ENCODE measurements at regions not wholly inside any gene's neighbourhood (a gene's known extent, or its start where the extent isn't known, plus 50 kb on each side); places are given as distances from the start of the nearest gene placed in this dataset.

DNA sequence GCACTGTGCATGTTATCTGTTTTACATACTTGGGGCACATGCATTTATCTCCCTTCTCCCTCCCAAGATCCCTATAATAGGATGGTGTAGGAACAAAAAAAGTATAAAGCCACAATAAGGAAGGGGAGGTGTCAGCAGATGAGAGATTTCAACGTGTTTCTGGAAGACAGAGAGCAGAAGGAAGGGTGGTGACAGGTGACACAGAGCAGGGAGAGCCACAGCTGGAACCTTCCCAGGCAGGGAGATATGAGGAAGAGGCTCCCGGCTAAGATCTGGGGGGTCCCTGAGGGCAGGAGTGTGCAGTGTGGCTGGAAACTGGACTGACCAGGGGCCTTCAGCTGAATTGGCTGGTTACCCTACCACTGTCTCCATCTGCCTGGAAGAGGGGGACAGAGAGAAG lies 107.4 kb downstream of the BCOR start:
- peaks cover 11% of the 10 kb centered on the region for H3K9me3 Mint-ChIP-seq
- no peak overlapping the region for H3K27ac Mint-ChIP-seq
- TF ChIP-seq CTCF (IDR thresholded peaks at IDR 0.05; ENCODE audit: unreplicated experiment in 3 of 3), result no peak
- H3K4me3 Mint-ChIP-seq, result no peak overlapping the region
- peaks cover 29% of the 10 kb centered on the region for H3K27me3 Mint-ChIP-seq (ENCODE audit: low read depth)
- peaks cover 11% of the 10 kb centered on the region for H3K4me1 Mint-ChIP-seq
- no peaks in the 10 kb centered on the region for H3K36me3 Mint-ChIP-seq (ENCODE audit: low read depth)

GRCh38 chrX:39992300-39992699 lies 105.5 kb downstream of the BCOR start:
- H3K27me3 Mint-ChIP-seq (ENCODE audit: low read depth), result peaks cover 25% of the 10 kb centered on the region
- no peaks in the 10 kb centered on the region for H3K36me3 Mint-ChIP-seq (ENCODE audit: low read depth)
- no peak for TF ChIP-seq CTCF (IDR thresholded peaks at IDR 0.05; ENCODE audit: unreplicated experiment in 3 of 3)
- H3K4me1 Mint-ChIP-seq, result peaks cover 21% of the 10 kb centered on the region
- H3K9me3 Mint-ChIP-seq, result peaks cover 11% of the 10 kb centered on the region
- no peak overlapping the region for H3K27ac Mint-ChIP-seq
- H3K4me3 Mint-ChIP-seq, result no peak overlapping the region

- H3K4me3 Mint-ChIP-seq, result no peak overlapping the region
- H3K4me1 Mint-ChIP-seq, result peaks cover 15% of the 10 kb centered on the region
- peaks cover 13% of the 10 kb centered on the region for H3K9me3 Mint-ChIP-seq
- H3K27ac Mint-ChIP-seq, result no peak overlapping the region
- no peak for TF ChIP-seq CTCF (IDR thresholded peaks at IDR 0.05; ENCODE audit: unreplicated experiment in 3 of 3)
- H3K36me3 Mint-ChIP-seq (ENCODE audit: low read depth), result no peaks in the 10 kb centered on the region
- peaks cover 28% of the 10 kb centered on the region for H3K27me3 Mint-ChIP-seq (ENCODE audit: low read depth)
Measured at GRCh38 chrX:39995457-39995856, 102.3 kb downstream of the BCOR start.

DNA sequence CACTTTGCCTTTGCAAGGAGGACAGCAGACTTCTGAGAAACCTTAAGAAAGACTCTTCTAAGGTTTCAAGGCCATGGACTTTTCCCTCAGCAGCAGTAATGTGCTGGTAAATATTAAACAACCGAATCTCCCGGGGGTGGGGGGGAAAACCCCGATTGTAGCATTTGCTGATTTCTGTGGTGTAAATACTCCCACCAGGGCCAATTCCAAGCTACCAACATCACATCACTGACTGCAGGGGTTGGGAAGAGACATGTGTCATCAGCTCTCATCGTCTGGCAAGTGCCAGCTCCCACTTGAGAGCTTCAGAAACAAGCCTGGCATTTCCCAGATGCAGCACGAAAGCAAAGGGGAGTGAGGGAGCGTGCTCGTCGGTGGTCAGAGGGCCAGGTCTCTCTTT lies 101.2 kb downstream of the BCOR start:
- no peak for TF ChIP-seq CTCF (IDR thresholded peaks at IDR 0.05; ENCODE audit: unreplicated experiment in 3 of 3)
- peak overlapping the region in 1 of 3 experiments; percentile 17 for H3K4me3 Mint-ChIP-seq
- peaks cover 19% of the 10 kb centered on the region for H3K4me1 Mint-ChIP-seq
- peaks cover 23% of the 10 kb centered on the region for H3K27me3 Mint-ChIP-seq (ENCODE audit: low read depth)
- H3K27ac Mint-ChIP-seq, result peak overlapping the region in 2 of 3 experiments; percentile 43 to 57
- peaks cover 11% of the 10 kb centered on the region for H3K9me3 Mint-ChIP-seq
- H3K36me3 Mint-ChIP-seq (ENCODE audit: low read depth), result no peaks in the 10 kb centered on the region

- TF ChIP-seq CTCF (IDR thresholded peaks at IDR 0.05; ENCODE audit: unreplicated experiment in 3 of 3), result no peak
- peaks cover 7% of the 10 kb centered on the region for H3K9me3 Mint-ChIP-seq
Measured at GRCh38 chrX:39998636-39999406, 98.9 kb downstream of the BCOR start.

More at GRCh38 chrX:39998636-39999406, 98.9 kb downstream of the BCOR start:
- no peaks in the 10 kb centered on the region for H3K36me3 Mint-ChIP-seq (ENCODE audit: low read depth)
- no peak overlapping the region for H3K27ac Mint-ChIP-seq
- H3K27me3 Mint-ChIP-seq (ENCODE audit: low read depth), result peaks cover 18% of the 10 kb centered on the region
- H3K4me1 Mint-ChIP-seq, result peaks cover 26% of the 10 kb centered on the region
- H3K4me3 Mint-ChIP-seq, result no peak overlapping the region

Measured in nephron (organoid).